ENCODE measurements at regions not wholly inside any gene's neighbourhood (a gene's known extent, or its start where the extent isn't known, plus 50 kb on each side); places are given as distances from the start of the nearest gene placed in this dataset.

DNA sequence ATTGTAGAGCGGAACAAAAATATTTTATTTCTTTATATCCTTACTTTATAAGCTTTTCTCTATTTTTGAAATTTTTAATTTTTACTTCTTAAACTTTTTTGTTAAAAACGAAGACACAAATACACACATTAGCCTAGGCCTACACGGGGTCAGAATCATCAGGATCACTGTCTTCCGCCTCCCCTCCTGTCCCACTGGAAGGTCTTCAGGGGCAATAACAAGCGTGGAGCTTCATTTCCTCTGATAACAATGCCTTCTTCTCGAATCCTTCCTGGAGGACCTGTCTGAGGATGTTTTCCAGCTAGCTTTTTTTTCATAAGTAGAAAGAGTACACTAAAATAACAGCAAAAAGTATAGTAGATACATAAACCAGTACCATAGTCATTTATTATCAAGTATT lies 77.7 kb upstream of the DGKG start:
- TF ChIP-seq, protein P1, sequence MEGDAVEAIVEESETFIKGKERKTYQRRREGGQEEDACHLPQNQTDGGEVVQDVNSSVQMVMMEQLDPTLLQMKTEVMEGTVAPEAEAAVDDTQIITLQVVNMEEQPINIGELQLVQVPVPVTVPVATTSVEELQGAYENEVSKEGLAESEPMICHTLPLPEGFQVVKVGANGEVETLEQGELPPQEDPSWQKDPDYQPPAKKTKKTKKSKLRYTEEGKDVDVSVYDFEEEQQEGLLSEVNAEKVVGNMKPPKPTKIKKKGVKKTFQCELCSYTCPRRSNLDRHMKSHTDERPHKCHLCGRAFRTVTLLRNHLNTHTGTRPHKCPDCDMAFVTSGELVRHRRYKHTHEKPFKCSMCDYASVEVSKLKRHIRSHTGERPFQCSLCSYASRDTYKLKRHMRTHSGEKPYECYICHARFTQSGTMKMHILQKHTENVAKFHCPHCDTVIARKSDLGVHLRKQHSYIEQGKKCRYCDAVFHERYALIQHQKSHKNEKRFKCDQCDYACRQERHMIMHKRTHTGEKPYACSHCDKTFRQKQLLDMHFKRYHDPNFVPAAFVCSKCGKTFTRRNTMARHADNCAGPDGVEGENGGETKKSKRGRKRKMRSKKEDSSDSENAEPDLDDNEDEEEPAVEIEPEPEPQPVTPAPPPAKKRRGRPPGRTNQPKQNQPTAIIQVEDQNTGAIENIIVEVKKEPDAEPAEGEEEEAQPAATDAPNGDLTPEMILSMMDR (IDR thresholded peaks at IDR 0.05): no peak
- TF ChIP-seq POLR2A (IDR thresholded peaks at IDR 0.05): no peak
- no peak for TF ChIP-seq EP300 (IDR thresholded peaks at IDR 0.05)

Data from tibial nerve (tissue), 4 donors.